Memory B cell (primary cell): ENCODE measurements at regions not wholly inside any gene's neighbourhood (a gene's known extent, or its start where the extent isn't known, plus 50 kb on each side); places are given as distances from the start of the nearest gene placed in this dataset.

Experiments
- ATAC-seq: fragments of 150-1000 bp; cut with Tn5 transposase; 2 replicates; pipeline ENCODE4 v1.10.0; 2021; ENCODE audit warnings: low read depth, mild to moderate bottlenecking, moderate library complexity
- DNase-seq, 2 donors: peaks; one replicate each; pipeline ENCODE4 v3.0.0; 2022; ENCODE audit warnings: low spot score in 2 of 2
- H3K27ac Mint-ChIP-seq: one replicate; pipeline ENCODE4 v1.8.0; 2022; ENCODE audit warnings: mild to moderate bottlenecking, moderate library complexity, mixed read lengths
- H3K27me3 Mint-ChIP-seq: one replicate; pipeline ENCODE4 v1.8.0; 2022; ENCODE audit warnings: mixed read lengths
- H3K36me3 Mint-ChIP-seq: one replicate; pipeline ENCODE4 v1.8.0; 2022; ENCODE audit warnings: mild to moderate bottlenecking, mixed read lengths
- H3K4me1 Mint-ChIP-seq: one replicate; pipeline ENCODE4 v1.8.0; 2022; ENCODE audit warnings: mixed read lengths
- H3K4me3 Mint-ChIP-seq: one replicate; pipeline ENCODE4 v1.8.0; 2022; ENCODE audit warnings: mild to moderate bottlenecking, moderate library complexity, mixed read lengths
- H3K9me3 Mint-ChIP-seq: one replicate; pipeline ENCODE4 v1.8.0; 2022; ENCODE audit warnings: mixed read lengths

- Mint-ChIP-seq H3K9me3 (peaks cover 2% of the 10 kb centered on the region), H3K4me1 (no peaks in the 10 kb centered on the region), H3K27ac (no peak overlapping the region), H3K36me3 (no peaks in the 10 kb centered on the region), H3K4me3 (no peak overlapping the region), H3K27me3 (no peaks in the 10 kb centered on the region)
- DNase-seq = no peak
- ATAC-seq = no peak
Measured at GRCh38 chr4:124173912-124174311, 538.6 kb downstream of the ANKRD50 start.

GRCh38 chr4:124177647-124178425 is 534.7 kb downstream of the ANKRD50 start:
- Mint-ChIP-seq H3K27me3 (no peaks in the 10 kb centered on the region), H3K9me3 (peaks cover 4% of the 10 kb centered on the region), H3K27ac (no peak overlapping the region), H3K4me1 (no peaks in the 10 kb centered on the region), H3K4me3 (no peak overlapping the region), H3K36me3 (no peaks in the 10 kb centered on the region)
- ATAC-seq = no peak
- DNase-seq = no peak

- Mint-ChIP-seq H3K9me3 (peaks cover 4% of the 10 kb centered on the region), H3K4me3 (no peak overlapping the region), H3K27ac (no peak overlapping the region), H3K36me3 (no peaks in the 10 kb centered on the region), H3K27me3 (no peaks in the 10 kb centered on the region), H3K4me1 (no peaks in the 10 kb centered on the region)
- no peak for ATAC-seq
- DNase-seq = no peak
Measured at GRCh38 chr4:124178449-124179021, 534.0 kb downstream of the ANKRD50 start.

GRCh38 chr4:124179506-124180186 is 532.9 kb downstream of the ANKRD50 start:
- DNase-seq (no peak), ATAC-seq (no peak)
- no peak overlapping the region for H3K4me3 Mint-ChIP-seq
- H3K4me1 Mint-ChIP-seq = no peaks in the 10 kb centered on the region
- H3K9me3 Mint-ChIP-seq = peaks cover 4% of the 10 kb centered on the region
- no peaks in the 10 kb centered on the region for H3K27me3 Mint-ChIP-seq
- no peaks in the 10 kb centered on the region for H3K36me3 Mint-ChIP-seq
- no peak overlapping the region for H3K27ac Mint-ChIP-seq

- H3K4me3 Mint-ChIP-seq = no peak overlapping the region
- DNase-seq (no peak), ATAC-seq (no peak)
- H3K36me3 Mint-ChIP-seq = no peaks in the 10 kb centered on the region
- no peaks in the 10 kb centered on the region for H3K27me3 Mint-ChIP-seq
- H3K4me1 Mint-ChIP-seq = no peaks in the 10 kb centered on the region
- peaks cover 4% of the 10 kb centered on the region for H3K9me3 Mint-ChIP-seq
- no peak overlapping the region for H3K27ac Mint-ChIP-seq
Measured at GRCh38 chr4:124181039-124181438, 531.5 kb downstream of the ANKRD50 start.

- ATAC-seq = no peak
- Mint-ChIP-seq H3K4me1 (no peaks in the 10 kb centered on the region), H3K36me3 (no peaks in the 10 kb centered on the region), H3K27me3 (no peaks in the 10 kb centered on the region), H3K27ac (no peak overlapping the region), H3K9me3 (peaks cover 4% of the 10 kb centered on the region), H3K4me3 (no peak overlapping the region)
- DNase-seq = no peak
Measured at GRCh38 chr4:124183231-124183630, 529.3 kb downstream of the ANKRD50 start.

- Mint-ChIP-seq H3K4me1 (no peaks in the 10 kb centered on the region), H3K9me3 (peaks cover 4% of the 10 kb centered on the region), H3K4me3 (no peak overlapping the region), H3K27ac (no peak overlapping the region), H3K27me3 (no peaks in the 10 kb centered on the region), H3K36me3 (no peaks in the 10 kb centered on the region)
- DNase-seq (no peak), ATAC-seq (no peak)
Measured at GRCh38 chr4:124183926-124184325, 528.6 kb downstream of the ANKRD50 start.

GRCh38 chr4:124184792-124185191 is 527.7 kb downstream of the ANKRD50 start:
- ATAC-seq = no peak
- Mint-ChIP-seq H3K27me3 (no peaks in the 10 kb centered on the region), H3K27ac (no peak overlapping the region), H3K4me1 (no peaks in the 10 kb centered on the region), H3K36me3 (no peaks in the 10 kb centered on the region), H3K9me3 (peaks cover 4% of the 10 kb centered on the region), H3K4me3 (no peak overlapping the region)
- no peak for DNase-seq

- Mint-ChIP-seq H3K36me3 (no peaks in the 10 kb centered on the region), H3K4me3 (no peak overlapping the region), H3K27ac (no peak overlapping the region), H3K4me1 (no peaks in the 10 kb centered on the region), H3K27me3 (no peaks in the 10 kb centered on the region), H3K9me3 (peaks cover 4% of the 10 kb centered on the region)
- DNase-seq (no peak), ATAC-seq (no peak)
Measured at GRCh38 chr4:124188595-124188994, 523.9 kb downstream of the ANKRD50 start.

GRCh38 chr4:124189545-124189944 is 523.0 kb downstream of the ANKRD50 start:
- Mint-ChIP-seq H3K36me3 (no peaks in the 10 kb centered on the region), H3K27ac (no peak overlapping the region), H3K4me1 (no peaks in the 10 kb centered on the region), H3K4me3 (no peak overlapping the region), H3K9me3 (peaks cover 4% of the 10 kb centered on the region), H3K27me3 (no peaks in the 10 kb centered on the region)
- DNase-seq (no peak), ATAC-seq (no peak)

GRCh38 chr4:124191329-124191728 is 521.2 kb downstream of the ANKRD50 start:
- Mint-ChIP-seq H3K4me1 (no peaks in the 10 kb centered on the region), H3K9me3 (peaks cover 12% of the 10 kb centered on the region), H3K4me3 (no peak overlapping the region), H3K36me3 (no peaks in the 10 kb centered on the region), H3K27me3 (no peaks in the 10 kb centered on the region), H3K27ac (no peak overlapping the region)
- ATAC-seq (no peak), DNase-seq (no peak)

GRCh38 chr4:124192544-124192943 is 520.0 kb downstream of the ANKRD50 start:
- no peaks in the 10 kb centered on the region for H3K4me1 Mint-ChIP-seq
- no peak overlapping the region for H3K4me3 Mint-ChIP-seq
- ATAC-seq (no peak), DNase-seq (no peak)
- H3K27ac Mint-ChIP-seq = no peak overlapping the region
- H3K9me3 Mint-ChIP-seq = peaks cover 14% of the 10 kb centered on the region
- no peaks in the 10 kb centered on the region for H3K27me3 Mint-ChIP-seq
- H3K36me3 Mint-ChIP-seq = no peaks in the 10 kb centered on the region

GRCh38 chr4:124199185-124199584 is 513.3 kb downstream of the ANKRD50 start:
- H3K27me3 Mint-ChIP-seq = no peaks in the 10 kb centered on the region
- no peak overlapping the region for H3K4me3 Mint-ChIP-seq
- H3K27ac Mint-ChIP-seq = no peak overlapping the region
- no peaks in the 10 kb centered on the region for H3K36me3 Mint-ChIP-seq
- no peak for DNase-seq
- no peak for ATAC-seq
- H3K9me3 Mint-ChIP-seq = peaks cover 11% of the 10 kb centered on the region
- no peaks in the 10 kb centered on the region for H3K4me1 Mint-ChIP-seq

- H3K4me3 Mint-ChIP-seq = no peak overlapping the region
- H3K9me3 Mint-ChIP-seq = peaks cover 10% of the 10 kb centered on the region
- ATAC-seq = no peak
Measured at GRCh38 chr4:124199755-124200154, 512.8 kb downstream of the ANKRD50 start.

More at GRCh38 chr4:124199755-124200154, 512.8 kb downstream of the ANKRD50 start:
- H3K27me3 Mint-ChIP-seq = no peaks in the 10 kb centered on the region
- no peak overlapping the region for H3K27ac Mint-ChIP-seq
- DNase-seq = no peak
- no peaks in the 10 kb centered on the region for H3K36me3 Mint-ChIP-seq
- no peaks in the 10 kb centered on the region for H3K4me1 Mint-ChIP-seq
